WTC11 (cell line): ENCODE measurements at regions not wholly inside any gene's neighbourhood (a gene's known extent, or its start where the extent isn't known, plus 50 kb on each side); places are given as distances from the start of the nearest gene placed in this dataset.

Source experiments
- ATF3 ChIP-seq: sonication (generic); formaldehyde crosslinking; conservative IDR thresholded peaks from 2 replicates; pipeline ENCODE4 v1.8.1; 2022; ENCODE audit warnings: mild to moderate bottlenecking, missing genetic modification reagents
- CTCF ChIP-seq: fragments of 200-600 bp; IDR thresholded peaks from 2 replicates; pipeline ENCODE4 v1.8.0; 2022; ENCODE audit warnings: antibody characterized with exemption
- IRF1 ChIP-seq: sonication (generic); formaldehyde crosslinking; IDR thresholded peaks from 2 replicates; pipeline ENCODE4 v1.8.0; 2023; ENCODE audit warnings: missing genetic modification reagents
- PREB ChIP-seq: sonication (generic); formaldehyde crosslinking; IDR thresholded peaks from 2 replicates; pipeline ENCODE4 v1.8.1; 2022; ENCODE audit warnings: mild to moderate bottlenecking, missing genetic modification reagents, moderate library complexity, borderline replicate concordance
- TEAD4 ChIP-seq: sonication (generic); formaldehyde crosslinking; IDR thresholded peaks from 2 replicates; pipeline ENCODE4 v1.8.0; 2022; ENCODE audit warnings: mild to moderate bottlenecking, missing genetic modification reagents
- ZNF121 ChIP-seq: sonication (generic); formaldehyde crosslinking; IDR thresholded peaks from 2 replicates; pipeline ENCODE4 v1.8.0; 2023; ENCODE audit warnings: missing genetic modification reagents
- ZNF423 ChIP-seq: fragments of 250-450 bp; sonication (Bioruptor Pico); IDR thresholded peaks from 2 replicates; pipeline ENCODE4 v2.1.2; 2022; ENCODE audit warnings: mild to moderate bottlenecking, moderate library complexity
- TF ChIP-seq, protein P1 (sequence below): sonication (generic); formaldehyde crosslinking; conservative IDR thresholded peaks from 2 replicates; pipeline ENCODE4 v1.8.1; 2023; ENCODE audit warnings: mild to moderate bottlenecking, low read depth, missing genetic modification reagents, moderate library complexity

- TF ChIP-seq CTCF, result no peak
- TF ChIP-seq ATF3 (CRISPR knock-in tag), result no peak
- no peak for TF ChIP-seq ZNF423 (CRISPR knock-in tag)
- TF ChIP-seq TEAD4 (CRISPR knock-in tag), result no peak
- TF ChIP-seq, protein P1, sequence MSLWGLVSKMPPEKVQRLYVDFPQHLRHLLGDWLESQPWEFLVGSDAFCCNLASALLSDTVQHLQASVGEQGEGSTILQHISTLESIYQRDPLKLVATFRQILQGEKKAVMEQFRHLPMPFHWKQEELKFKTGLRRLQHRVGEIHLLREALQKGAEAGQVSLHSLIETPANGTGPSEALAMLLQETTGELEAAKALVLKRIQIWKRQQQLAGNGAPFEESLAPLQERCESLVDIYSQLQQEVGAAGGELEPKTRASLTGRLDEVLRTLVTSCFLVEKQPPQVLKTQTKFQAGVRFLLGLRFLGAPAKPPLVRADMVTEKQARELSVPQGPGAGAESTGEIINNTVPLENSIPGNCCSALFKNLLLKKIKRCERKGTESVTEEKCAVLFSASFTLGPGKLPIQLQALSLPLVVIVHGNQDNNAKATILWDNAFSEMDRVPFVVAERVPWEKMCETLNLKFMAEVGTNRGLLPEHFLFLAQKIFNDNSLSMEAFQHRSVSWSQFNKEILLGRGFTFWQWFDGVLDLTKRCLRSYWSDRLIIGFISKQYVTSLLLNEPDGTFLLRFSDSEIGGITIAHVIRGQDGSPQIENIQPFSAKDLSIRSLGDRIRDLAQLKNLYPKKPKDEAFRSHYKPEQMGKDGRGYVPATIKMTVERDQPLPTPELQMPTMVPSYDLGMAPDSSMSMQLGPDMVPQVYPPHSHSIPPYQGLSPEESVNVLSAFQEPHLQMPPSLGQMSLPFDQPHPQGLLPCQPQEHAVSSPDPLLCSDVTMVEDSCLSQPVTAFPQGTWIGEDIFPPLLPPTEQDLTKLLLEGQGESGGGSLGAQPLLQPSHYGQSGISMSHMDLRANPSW (CRISPR knock-in tag), result no peak
- no peak for TF ChIP-seq ZNF121
- no peak for TF ChIP-seq IRF1
- TF ChIP-seq PREB (CRISPR knock-in tag), result no peak
Measured at GRCh38 chr11:81674211-81674610, 1059.5 kb downstream of the FAM181B start.
